ENCODE measurements at regions not wholly inside any gene's neighbourhood (a gene's known extent, or its start where the extent isn't known, plus 50 kb on each side); places are given as distances from the start of the nearest gene placed in this dataset.

GRCh38 chr11:81444297-81444696, 1289.4 kb downstream of the FAM181B start:
- TF ChIP-seq, protein P1, sequence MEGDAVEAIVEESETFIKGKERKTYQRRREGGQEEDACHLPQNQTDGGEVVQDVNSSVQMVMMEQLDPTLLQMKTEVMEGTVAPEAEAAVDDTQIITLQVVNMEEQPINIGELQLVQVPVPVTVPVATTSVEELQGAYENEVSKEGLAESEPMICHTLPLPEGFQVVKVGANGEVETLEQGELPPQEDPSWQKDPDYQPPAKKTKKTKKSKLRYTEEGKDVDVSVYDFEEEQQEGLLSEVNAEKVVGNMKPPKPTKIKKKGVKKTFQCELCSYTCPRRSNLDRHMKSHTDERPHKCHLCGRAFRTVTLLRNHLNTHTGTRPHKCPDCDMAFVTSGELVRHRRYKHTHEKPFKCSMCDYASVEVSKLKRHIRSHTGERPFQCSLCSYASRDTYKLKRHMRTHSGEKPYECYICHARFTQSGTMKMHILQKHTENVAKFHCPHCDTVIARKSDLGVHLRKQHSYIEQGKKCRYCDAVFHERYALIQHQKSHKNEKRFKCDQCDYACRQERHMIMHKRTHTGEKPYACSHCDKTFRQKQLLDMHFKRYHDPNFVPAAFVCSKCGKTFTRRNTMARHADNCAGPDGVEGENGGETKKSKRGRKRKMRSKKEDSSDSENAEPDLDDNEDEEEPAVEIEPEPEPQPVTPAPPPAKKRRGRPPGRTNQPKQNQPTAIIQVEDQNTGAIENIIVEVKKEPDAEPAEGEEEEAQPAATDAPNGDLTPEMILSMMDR (IDR thresholded peaks at IDR 0.05) = no peak
- no peak for TF ChIP-seq ZFX (IDR thresholded peaks at IDR 0.05; ENCODE audit: borderline replicate concordance)
